H1 (cell line): ENCODE measurements at regions not wholly inside any gene's neighbourhood (a gene's known extent, or its start where the extent isn't known, plus 50 kb on each side); places are given as distances from the start of the nearest gene placed in this dataset.

ENCODE experiments used
- CTCF ChIA-PET: fragments of 300-600 bp; sonication (Branson Sonifier 250); formaldehyde crosslinking; loops from one replicate; lab custom pipeline; 2021; ENCODE audit not compliant: partially characterized antibody; lab: Charles Lee
- POLR2A ChIA-PET: fragments of 300-600 bp; sonication (Branson Sonifier 250); formaldehyde crosslinking; loops from one replicate; lab custom pipeline; 2021; ENCODE audit warnings: inconsistent platforms; ENCODE audit not compliant: partially characterized antibody; lab: Charles Lee
- DNase-seq, 2 experiments: peaks; one replicate each; pipeline versions ENCODE4 v3.0.0 to v3.0.0-alpha.2; 2010 to 2022; ENCODE audit warnings: low spot score in 2 of 2, low read depth in 1 of 2, mixed read lengths in 1 of 2
- FAIRE-seq: peaks from 2 replicates; lab custom pipeline; 2011; peaks lifted over from hg19 to GRCh38; lab: Jason Lieb, UNC
- H2AFZ ChIP-seq: 2 replicates; pipeline ENCODE4 v1.8.1; 2012; ENCODE audit warnings: low read length, inconsistent platforms
- H2AK5ac ChIP-seq: 2 replicates; pipeline ENCODE4 v1.6.1; 2013; ENCODE audit warnings: low read depth, low read length
- H2BK120ac ChIP-seq: replicated peaks from 2 replicates; pipeline ENCODE3; 2013; ENCODE audit warnings: low read depth, low read length, inconsistent platforms
- H2BK12ac ChIP-seq: 2 replicates; pipeline ENCODE4 v1.6.1; 2013; ENCODE audit warnings: low read depth, low read length
- H2BK15ac ChIP-seq: 2 replicates; pipeline ENCODE4 v1.6.1; 2013; ENCODE audit warnings: low read length
- H2BK20ac ChIP-seq: 2 replicates; pipeline ENCODE4 v1.6.1; 2013; ENCODE audit warnings: low read length
- H2BK5ac ChIP-seq: 2 replicates; pipeline ENCODE4 v1.6.1; 2013; ENCODE audit warnings: low read depth, low read length
- H3K14ac ChIP-seq: 2 replicates; pipeline ENCODE4 v1.6.1; 2013; ENCODE audit warnings: inconsistent platforms; ENCODE audit not compliant: insufficient read length
- H3K18ac ChIP-seq: 2 replicates; pipeline ENCODE4 v1.6.1; 2013; ENCODE audit warnings: low read length; ENCODE audit errors: extremely low read depth
- H3K23ac ChIP-seq: 2 replicates; pipeline ENCODE4 v1.6.1; 2013; ENCODE audit warnings: inconsistent platforms; ENCODE audit not compliant: insufficient read length
- H3K23me2 ChIP-seq: 2 replicates; pipeline ENCODE4 v1.6.1; 2013; ENCODE audit warnings: low read depth, low read length
- H3K27ac ChIP-seq: 2 replicates; pipeline ENCODE4 v1.6.1; 2011; ENCODE audit warnings: low read depth, low read length, inconsistent platforms
- H3K27me3 ChIP-seq, 4 experiments: replicated peaks in 1 of 4; 1 replicate in 1 of 4; 2 replicates in 3 of 4; pipeline versions ENCODE4 v1.6.1 to v1.8.1; 2011 to 2013; ENCODE audit warnings: low read length in 3 of 4, mild to moderate bottlenecking in 3 of 4, inconsistent platforms in 2 of 4, mixed read lengths in 2 of 4, moderate library complexity in 1 of 4; ENCODE audit not compliant: control insufficient read depth in 3 of 4, insufficient read depth in 3 of 4; ENCODE audit errors: extremely low read depth in 1 of 4
- H3K36me3 ChIP-seq, 4 experiments: 2 replicates each; pipeline versions ENCODE4 v1.6.1 to v1.8.1; 2011 to 2013; ENCODE audit warnings: mild to moderate bottlenecking in 4 of 4, low read length in 3 of 4, moderate library complexity in 2 of 4, control low read depth in 1 of 4, inconsistent platforms in 1 of 4; ENCODE audit not compliant: insufficient read depth in 4 of 4, control insufficient read depth in 2 of 4
- H3K4ac ChIP-seq: replicated peaks from 2 replicates; pipeline ENCODE3; 2013; ENCODE audit warnings: low read length, low read depth, mixed read lengths, inconsistent platforms; ENCODE audit not compliant: insufficient read length
- H3K4me1 ChIP-seq, 4 experiments: replicated peaks in 1 of 4; 1 replicate in 1 of 4; 2 replicates in 3 of 4; pipeline versions ENCODE4 v1.6.1 to v1.8.1; 2011 to 2013; ENCODE audit warnings: low read length in 3 of 4, inconsistent platforms in 2 of 4, mixed read lengths in 1 of 4; ENCODE audit not compliant: insufficient read depth in 4 of 4, control insufficient read depth in 3 of 4
- H3K4me2 ChIP-seq, 2 experiments: 2 replicates each; pipeline versions ENCODE4 v1.6.1 to v1.8.1; 2011 to 2013; ENCODE audit warnings: low read depth in 2 of 2, low read length in 2 of 2, control low read depth in 1 of 2, inconsistent platforms in 1 of 2, mild to moderate bottlenecking in 1 of 2; ENCODE audit not compliant: insufficient read depth in 1 of 2
- H3K4me3 ChIP-seq, 4 experiments: fragments of 200-600, 300-600 bp in 1 of 4; sonication (generic), shearing (Covaris generic), sonication (Bioruptor Twin) in 1 of 4; 2 replicates each; pipeline versions ENCODE4 v1.5.1 to v1.8.1; 2011 to 2016; ENCODE audit warnings: low read length in 4 of 4, low read depth in 3 of 4, control low read depth in 2 of 4, inconsistent platforms in 2 of 4, mild to moderate bottlenecking in 2 of 4, mixed read lengths in 1 of 4, moderate library complexity in 1 of 4; ENCODE audit not compliant: insufficient read depth in 2 of 4; ENCODE audit errors: extremely low read depth in 1 of 4
- H3K56ac ChIP-seq: replicated peaks from 2 replicates; pipeline ENCODE3; 2013; ENCODE audit warnings: low read depth, mild to moderate bottlenecking, mixed read lengths, low read length, inconsistent platforms; ENCODE audit not compliant: insufficient read length
- H3K79me1 ChIP-seq: 2 replicates; pipeline ENCODE4 v1.6.1; 2013; ENCODE audit warnings: low read depth, low read length, control low read depth
- H3K79me2 ChIP-seq, 2 experiments: 2 replicates each; pipeline versions ENCODE4 v1.6.1 to v1.8.1; 2012 to 2013; ENCODE audit warnings: low read length in 2 of 2, mild to moderate bottlenecking in 2 of 2, inconsistent platforms in 1 of 2; ENCODE audit not compliant: insufficient read depth in 2 of 2, control insufficient read depth in 1 of 2
- H3K9ac ChIP-seq, 4 experiments: replicated peaks in 1 of 4; 1 replicate in 1 of 4; 2 replicates in 3 of 4; pipeline versions ENCODE4 v1.6.1 to v1.8.1; 2011 to 2013; ENCODE audit warnings: low read depth in 3 of 4, low read length in 3 of 4, control low read depth in 2 of 4, mild to moderate bottlenecking in 2 of 4, moderate library complexity in 2 of 4, inconsistent platforms in 1 of 4; ENCODE audit errors: extremely low read depth in 1 of 4
- H3K9me3 ChIP-seq, 2 experiments: 2 replicates each; pipeline versions ENCODE4 v1.6.1 to v1.8.1; 2012 to 2013; ENCODE audit warnings: mild to moderate bottlenecking in 2 of 2, moderate library complexity in 2 of 2, control low read depth in 1 of 2, inconsistent platforms in 1 of 2, low read depth in 1 of 2, low read length in 1 of 2, mixed read lengths in 1 of 2; ENCODE audit not compliant: insufficient read depth in 2 of 2
- H4K20me1 ChIP-seq, 2 experiments: replicated peaks in 1 of 2; 2 replicates each; pipeline versions ENCODE3 to v1.8.1; 2011 to 2013; ENCODE audit warnings: inconsistent platforms in 2 of 2, low read length in 2 of 2, mild to moderate bottlenecking in 1 of 2; ENCODE audit not compliant: insufficient read depth in 2 of 2, control insufficient read depth in 1 of 2
- H4K5ac ChIP-seq: 2 replicates; pipeline ENCODE4 v1.6.1; 2013; ENCODE audit warnings: low read length, low read depth, mixed read lengths, inconsistent platforms; ENCODE audit not compliant: insufficient read length
- H4K8ac ChIP-seq: 2 replicates; pipeline ENCODE4 v1.8.0; 2013; ENCODE audit warnings: mild to moderate bottlenecking, moderate library complexity, low read length, inconsistent platforms; ENCODE audit not compliant: insufficient read depth; ENCODE audit errors: extremely low read depth
- H4K91ac ChIP-seq: replicated peaks from 2 replicates; pipeline ENCODE3; 2013; ENCODE audit warnings: low read length, mixed read lengths, inconsistent platforms; ENCODE audit not compliant: insufficient read length
- EP300 ChIP-seq, 2 experiments: IDR thresholded peaks; 1 replicate in 1 of 2; 2 replicates in 1 of 2; pipeline ENCODE4 v1.6.1; 2011 to 2012; ENCODE audit warnings: low read depth in 2 of 2, low read length in 2 of 2, mild to moderate bottlenecking in 2 of 2, borderline replicate concordance in 1 of 2, inconsistent platforms in 1 of 2, moderate library complexity in 1 of 2
- SRF ChIP-seq: IDR thresholded peaks from 2 replicates; pipeline ENCODE4 v1.6.1; 2011; ENCODE audit warnings: mild to moderate bottlenecking, low read depth, low read length, moderate library complexity
- WGBS, 2 experiments: shearing (Covaris generic) in 1 of 2; methylation state at CpG; one replicate each; pipeline versions ENCODE4 v1.1.6 to v1.1.7; 2013 to 2015; ENCODE audit warnings: low lambda C conversion rate in 2 of 2, mixed read lengths in 2 of 2, inconsistent platforms in 1 of 2, low coverage in 1 of 2, missing lambda C conversion rate in 1 of 2; ENCODE audit not compliant: insufficient replicate concordance in 2 of 2, insufficient coverage in 1 of 2, insufficient read length in 1 of 2; ENCODE audit errors: extremely low coverage in 1 of 2, missing lambda C conversion rate in 1 of 2; 5-methylcytosine and 5-hydroxymethylcytosine counted together

DNA sequence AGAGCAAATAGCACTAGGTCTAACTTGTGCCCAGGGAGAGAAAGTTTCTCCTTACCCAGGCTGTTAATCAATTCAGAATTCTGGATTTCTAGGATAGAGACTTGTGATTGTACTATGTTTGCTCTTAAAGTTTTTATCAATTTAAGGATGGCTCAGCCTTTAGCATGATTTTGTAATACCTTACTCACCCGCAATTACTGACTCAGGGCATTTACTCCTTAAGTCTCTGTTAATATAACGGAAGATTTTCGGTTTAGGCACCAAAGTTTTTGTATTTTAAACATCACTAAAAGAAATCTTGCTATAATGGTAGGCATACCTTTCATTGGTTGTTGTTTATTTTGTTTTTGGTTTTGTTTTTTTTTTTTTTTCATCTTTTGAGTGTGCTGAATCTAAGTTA, 358.2 kb downstream of the RBM43 start:
- DNase-seq (no peak), FAIRE-seq (no peak)
- H3K4me2 ChIP-seq = no peak overlapping the region
- H3K18ac ChIP-seq = no peak overlapping the region
- no peak overlapping the region for H3K56ac ChIP-seq
- 64% methylated on average over 3 of the region's 3 CpGs; no CpG with 5 or more reads in 1 of the 2 experiments for WGBS, 2 experiments
- no peak overlapping the region for H3K23ac ChIP-seq
- H4K91ac ChIP-seq = no peak overlapping the region
- H3K4me1 ChIP-seq = no peaks in the 10 kb centered on the region
- H3K14ac ChIP-seq = no peak overlapping the region
- no peaks in the 10 kb centered on the region for H3K79me1 ChIP-seq
- no peak overlapping the region for H2BK20ac ChIP-seq
- POLR2A ChIA-PET = no interaction called here
- no peak overlapping the region for H2AK5ac ChIP-seq
- H4K20me1 ChIP-seq = no peaks in the 10 kb centered on the region
- H3K4ac ChIP-seq = no peak overlapping the region
- no peak overlapping the region for H2BK5ac ChIP-seq
- H2BK15ac ChIP-seq = no peak overlapping the region
- H4K5ac ChIP-seq = no peak overlapping the region
- H3K36me3 ChIP-seq = no peaks in the 10 kb centered on the region; a peak in 2 of 8 replicates
- no peaks in the 10 kb centered on the region for H3K79me2 ChIP-seq
- H3K4me3 ChIP-seq = no peak overlapping the region
- no peak for TF ChIP-seq SRF
- TF ChIP-seq EP300 (IDR thresholded peaks at IDR 0.05; ENCODE audit: borderline replicate concordance in 1 of 2, low read depth in 2 of 2, low read length in 2 of 2) = no peak
- TF ChIP-seq, all 59 proteins: peak for 0
- CTCF ChIA-PET = no interaction called here
- peaks cover 10 to 21% of the 10 kb centered on the region in 2 experiments; a peak in 3 of 4 replicates for H3K9me3 ChIP-seq
- H3K27me3 ChIP-seq = no peaks in the 10 kb centered on the region
- H4K8ac ChIP-seq = no peak overlapping the region
- no peak overlapping the region for H3K27ac ChIP-seq
- no peak overlapping the region for H2BK12ac ChIP-seq
- H3K23me2 ChIP-seq = no peaks in the 10 kb centered on the region; the same call in 1 of the 2 replicates
- H3K9ac ChIP-seq = no peak overlapping the region
- H2AFZ ChIP-seq = no peak overlapping the region
- no peak overlapping the region for H2BK120ac ChIP-seq
